Neural crest cell (in vitro differentiated cells): ENCODE measurements at regions not wholly inside any gene's neighbourhood (a gene's known extent, or its start where the extent isn't known, plus 50 kb on each side); places are given as distances from the start of the nearest gene placed in this dataset.

Source experiments
- DNase-seq: peaks from one replicate; pipeline ENCODE4 v3.0.0; 2021; ENCODE audit warnings: low read depth, mixed read lengths, low spot score
- H3K27ac Mint-ChIP-seq: one replicate; pipeline ENCODE4 v1.8.0; 2021; ENCODE audit warnings: mild to moderate bottlenecking, mixed read lengths; ENCODE audit not compliant: unreplicated experiment
- H3K27me3 Mint-ChIP-seq: 2 replicates; pipeline ENCODE4 v1.8.0; 2021; ENCODE audit warnings: low read depth, mild to moderate bottlenecking, mixed read lengths
- H3K36me3 Mint-ChIP-seq: 2 replicates; pipeline ENCODE4 v1.8.0; 2021; ENCODE audit warnings: low read depth, mild to moderate bottlenecking, mixed read lengths
- H3K4me1 Mint-ChIP-seq: 2 replicates; pipeline ENCODE4 v1.8.0; 2021; ENCODE audit warnings: mixed read lengths
- H3K4me3 Mint-ChIP-seq: one replicate; pipeline ENCODE4 v1.8.0; 2021; ENCODE audit warnings: mild to moderate bottlenecking, mixed read lengths
- H3K9me3 Mint-ChIP-seq: 2 replicates; pipeline ENCODE4 v1.8.0; 2021; ENCODE audit warnings: mixed read lengths
- TF ChIP-seq, protein P1 (sequence below): fragments of 200-600 bp; sonication (generic); conservative IDR thresholded peaks from 2 replicates; pipeline ENCODE4 v1.5.0; 2021; ENCODE audit warnings: antibody characterized with exemption, mild to moderate bottlenecking

DNA sequence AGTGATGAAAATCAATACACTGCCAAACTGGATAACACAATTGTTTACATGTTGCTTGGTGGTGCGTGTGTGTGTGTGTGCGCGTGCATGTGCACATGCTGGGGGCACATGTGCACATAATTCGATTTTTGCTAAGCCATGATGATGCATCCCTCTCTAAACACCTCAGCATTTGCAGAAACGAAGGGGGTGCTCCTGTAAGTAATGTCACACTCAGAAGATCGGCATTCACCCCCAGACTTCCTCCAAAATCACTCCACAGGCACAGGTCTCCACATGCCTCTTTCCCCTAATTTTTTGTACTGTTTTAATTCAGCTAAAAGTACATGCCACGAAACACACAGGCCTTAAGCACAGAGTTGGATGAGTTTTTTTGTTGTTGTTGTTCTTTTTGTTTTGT lies 341.5 kb downstream of the SHANK2 start:
- Mint-ChIP-seq H3K9me3 (no peaks in the 10 kb centered on the region), H3K36me3 (no peaks in the 10 kb centered on the region), H3K27me3 (peaks cover 4% of the 10 kb centered on the region)

DNA sequence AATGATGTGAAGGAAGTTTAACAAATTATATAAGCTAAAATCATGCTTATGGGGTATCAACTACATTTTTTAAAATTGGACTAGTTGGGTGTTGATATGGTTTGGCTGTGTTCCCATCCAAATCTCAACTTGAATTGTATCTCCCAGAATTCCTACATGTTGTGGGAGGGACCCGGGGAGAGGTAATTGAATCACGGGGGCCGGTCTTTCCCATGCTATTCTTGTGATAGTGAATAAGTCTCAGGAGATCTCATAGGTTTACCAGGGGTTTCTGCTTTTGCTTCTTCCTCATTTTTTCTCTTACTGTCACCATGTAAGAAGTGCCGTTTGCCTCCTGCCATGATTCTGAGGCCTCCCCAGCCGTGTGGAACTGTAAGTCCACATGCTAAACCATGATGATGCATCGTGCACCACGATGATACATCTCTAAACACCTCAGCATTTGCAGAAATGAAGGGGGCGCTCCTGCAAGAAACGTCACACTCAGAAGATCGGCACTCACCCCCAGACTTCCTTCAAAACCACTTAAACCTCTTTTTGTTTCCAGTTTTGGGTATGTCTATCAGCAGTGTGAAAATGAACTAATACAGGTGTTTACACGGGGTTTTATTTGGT lies 340.0 kb downstream of the SHANK2 start:
- Mint-ChIP-seq H3K27ac (no peak overlapping the region), H3K36me3 (no peaks in the 10 kb centered on the region), H3K27me3 (peaks cover 4% of the 10 kb centered on the region), H3K4me1 (peaks cover 20% of the 10 kb centered on the region), H3K4me3 (no peak overlapping the region), H3K9me3 (no peaks in the 10 kb centered on the region)
- no peak for DNase-seq
- TF ChIP-seq, protein P1, sequence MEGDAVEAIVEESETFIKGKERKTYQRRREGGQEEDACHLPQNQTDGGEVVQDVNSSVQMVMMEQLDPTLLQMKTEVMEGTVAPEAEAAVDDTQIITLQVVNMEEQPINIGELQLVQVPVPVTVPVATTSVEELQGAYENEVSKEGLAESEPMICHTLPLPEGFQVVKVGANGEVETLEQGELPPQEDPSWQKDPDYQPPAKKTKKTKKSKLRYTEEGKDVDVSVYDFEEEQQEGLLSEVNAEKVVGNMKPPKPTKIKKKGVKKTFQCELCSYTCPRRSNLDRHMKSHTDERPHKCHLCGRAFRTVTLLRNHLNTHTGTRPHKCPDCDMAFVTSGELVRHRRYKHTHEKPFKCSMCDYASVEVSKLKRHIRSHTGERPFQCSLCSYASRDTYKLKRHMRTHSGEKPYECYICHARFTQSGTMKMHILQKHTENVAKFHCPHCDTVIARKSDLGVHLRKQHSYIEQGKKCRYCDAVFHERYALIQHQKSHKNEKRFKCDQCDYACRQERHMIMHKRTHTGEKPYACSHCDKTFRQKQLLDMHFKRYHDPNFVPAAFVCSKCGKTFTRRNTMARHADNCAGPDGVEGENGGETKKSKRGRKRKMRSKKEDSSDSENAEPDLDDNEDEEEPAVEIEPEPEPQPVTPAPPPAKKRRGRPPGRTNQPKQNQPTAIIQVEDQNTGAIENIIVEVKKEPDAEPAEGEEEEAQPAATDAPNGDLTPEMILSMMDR: no peak

More for the DNA sequence above, 341.5 kb downstream of the SHANK2 start:
- TF ChIP-seq, protein P1: no peak
- Mint-ChIP-seq H3K4me1 (peaks cover 20% of the 10 kb centered on the region), H3K27ac (no peak overlapping the region), H3K4me3 (no peak overlapping the region)
- DNase-seq: no peak

DNA sequence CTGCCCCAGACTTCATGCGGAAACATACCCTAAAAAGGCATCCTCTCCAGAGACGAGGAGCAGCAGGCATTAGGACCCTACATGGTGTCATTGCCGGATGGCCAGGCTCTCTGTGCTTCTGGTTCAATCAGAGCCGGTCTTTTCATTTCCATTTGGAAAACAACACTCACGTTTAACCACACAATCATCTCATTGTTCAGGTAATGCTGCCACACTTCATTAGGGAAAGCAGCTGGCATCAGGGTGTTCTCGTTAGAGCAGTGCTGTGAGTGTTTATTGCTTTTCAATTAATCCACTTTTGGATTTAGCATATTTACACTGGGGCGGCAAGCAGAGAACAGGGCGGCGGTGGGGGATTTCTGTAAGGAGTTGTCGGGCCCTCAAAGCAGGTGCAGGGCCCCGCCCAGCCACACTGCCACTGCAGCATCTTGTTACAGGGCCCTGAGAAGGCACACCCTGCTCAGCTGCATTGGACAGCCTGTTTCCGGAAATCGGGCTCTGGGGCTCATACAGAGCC lies 338.6 kb downstream of the SHANK2 start:
- Mint-ChIP-seq H3K36me3 (no peaks in the 10 kb centered on the region), H3K27me3 (peaks cover 4% of the 10 kb centered on the region), H3K27ac (peak overlapping the region; percentile 16), H3K9me3 (peaks cover 2% of the 10 kb centered on the region), H3K4me1 (peaks cover 20% of the 10 kb centered on the region), H3K4me3 (no peak overlapping the region)
- no peak for DNase-seq
- TF ChIP-seq, protein P1: no peak

DNA sequence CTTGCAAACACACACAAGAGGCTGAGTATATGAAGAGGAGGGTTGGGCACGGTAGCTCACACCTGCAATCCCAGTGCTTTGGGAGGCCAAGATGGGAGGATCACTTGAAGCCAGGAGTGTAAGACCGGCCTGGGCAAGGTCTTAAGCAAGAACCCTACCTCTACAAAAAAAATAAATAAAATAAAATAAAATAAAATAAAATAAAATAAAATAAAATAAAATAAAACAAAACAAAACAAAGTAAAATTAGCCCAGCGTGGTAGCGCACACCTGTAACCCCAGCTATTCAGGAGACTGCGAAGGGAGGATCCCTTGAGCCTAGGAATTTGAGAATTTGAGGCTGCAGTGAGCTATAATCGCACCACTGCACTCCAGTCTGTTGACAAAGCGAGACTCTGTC lies 337.9 kb downstream of the SHANK2 start:
- Mint-ChIP-seq H3K27ac (no peak overlapping the region), H3K4me1 (peaks cover 20% of the 10 kb centered on the region), H3K27me3 (peaks cover 4% of the 10 kb centered on the region), H3K9me3 (peaks cover 2% of the 10 kb centered on the region), H3K36me3 (no peaks in the 10 kb centered on the region), H3K4me3 (no peak overlapping the region)
- DNase-seq: no peak
- TF ChIP-seq, protein P1: no peak

DNA sequence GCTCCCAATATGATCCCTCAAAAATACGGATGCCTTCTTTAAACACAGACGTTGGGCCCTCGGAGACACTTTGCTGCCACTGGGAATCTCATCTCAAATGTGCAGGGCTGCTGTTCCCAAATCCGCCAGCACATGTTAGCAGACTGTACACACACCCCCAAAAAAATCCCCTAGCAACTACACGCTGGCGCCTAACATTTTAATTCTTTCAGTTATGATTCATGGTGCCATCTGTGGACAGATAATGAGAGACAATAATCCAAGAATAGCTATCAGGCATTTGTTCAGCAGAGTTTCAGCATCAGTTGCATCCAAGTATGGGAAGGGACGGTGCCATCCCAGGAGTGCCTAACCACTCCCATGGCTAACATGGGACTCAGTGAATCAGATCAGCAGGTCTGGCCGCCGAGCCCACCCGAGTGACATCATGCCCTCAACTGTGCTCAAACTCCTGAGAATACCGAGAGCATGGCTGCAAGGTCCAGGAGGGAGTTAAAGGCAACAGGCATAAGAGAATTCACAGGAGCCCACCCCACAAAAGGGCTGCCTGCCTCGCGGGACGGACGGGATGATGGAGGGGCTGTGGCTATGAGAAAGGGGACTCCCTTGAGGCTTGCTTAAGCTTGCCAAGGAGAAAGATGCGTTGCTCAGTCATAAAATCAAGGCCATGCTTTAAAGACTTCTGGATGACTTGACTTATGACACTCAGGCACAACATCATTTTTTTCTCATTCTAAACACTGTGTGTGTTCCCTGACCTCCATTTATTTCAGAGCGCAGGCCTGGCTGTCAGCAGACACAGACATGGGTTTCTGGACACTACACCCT lies 337.0 kb downstream of the SHANK2 start:
- Mint-ChIP-seq H3K4me1 (peaks cover 20% of the 10 kb centered on the region), H3K27ac (no peak overlapping the region), H3K4me3 (no peak overlapping the region), H3K27me3 (peaks cover 4% of the 10 kb centered on the region), H3K36me3 (peaks cover 2% of the 10 kb centered on the region), H3K9me3 (peaks cover 7% of the 10 kb centered on the region)
- TF ChIP-seq, protein P1: no peak
- DNase-seq: no peak
